ENCODE measurements at regions not wholly inside any gene's neighbourhood (a gene's known extent, or its start where the extent isn't known, plus 50 kb on each side); places are given as distances from the start of the nearest gene placed in this dataset.

GRCh38 chr13:31485651-31486051 lies 253.7 kb upstream of the RXFP2 start:
- WGBS = 88% methylated on average over 4 of the region's 4 CpGs
- Histone ChIP-seq H3K4me1 (ENCODE audit: control insufficient read depth in 2 of 2, insufficient read depth in 2 of 2, low read length in 2 of 2) (no peaks in the 10 kb centered on the region), H3K4me3 (ENCODE audit: low read length in 2 of 2) (no peak overlapping the region), H3K27me3 (ENCODE audit: control insufficient read depth in 2 of 2, insufficient read depth in 1 of 2, low read length in 1 of 2) (no peaks in the 10 kb centered on the region), H3K9me3 (ENCODE audit: control insufficient read depth in 2 of 2, insufficient read depth in 1 of 2, low read length in 1 of 2) (no peaks in the 10 kb centered on the region), H3K36me3 (ENCODE audit: control insufficient read depth in 2 of 2, insufficient read depth in 2 of 2, low read length in 1 of 2) (no peaks in the 10 kb centered on the region), H3K27ac (ENCODE audit: low read depth in 1 of 2, low read length in 1 of 2) (no peak overlapping the region)
- no peak for DNase-seq (ENCODE audit: low read depth in 6 of 9, low spot score in 9 of 9)

- no peak for DNase-seq (ENCODE audit: low read depth in 6 of 9, low spot score in 9 of 9)
- WGBS = 93% methylated on average over 4 of the region's 4 CpGs
- H3K27ac ChIP-seq (ENCODE audit: low read depth in 1 of 2, low read length in 1 of 2) = no peak overlapping the region
- no peaks in the 10 kb centered on the region for H3K9me3 ChIP-seq (ENCODE audit: control insufficient read depth in 2 of 2, insufficient read depth in 1 of 2, low read length in 1 of 2)
- no peaks in the 10 kb centered on the region for H3K36me3 ChIP-seq (ENCODE audit: control insufficient read depth in 2 of 2, insufficient read depth in 2 of 2, low read length in 1 of 2)
- H3K27me3 ChIP-seq (ENCODE audit: control insufficient read depth in 2 of 2, insufficient read depth in 1 of 2, low read length in 1 of 2) = no peaks in the 10 kb centered on the region
- no peak overlapping the region for H3K4me3 ChIP-seq (ENCODE audit: low read length in 2 of 2)
- no peaks in the 10 kb centered on the region for H3K4me1 ChIP-seq (ENCODE audit: control insufficient read depth in 2 of 2, insufficient read depth in 2 of 2, low read length in 2 of 2)
Measured at GRCh38 chr13:31495336-31495735, 244.0 kb upstream of the RXFP2 start.

GRCh38 chr13:31499274-31499673 lies 240.1 kb upstream of the RXFP2 start:
- no peak overlapping the region for H3K27ac ChIP-seq (ENCODE audit: low read depth in 1 of 2, low read length in 1 of 2)
- no peaks in the 10 kb centered on the region for H3K27me3 ChIP-seq (ENCODE audit: control insufficient read depth in 2 of 2, insufficient read depth in 1 of 2, low read length in 1 of 2)
- no peak for DNase-seq (ENCODE audit: low read depth in 6 of 9, low spot score in 9 of 9)
- no peaks in the 10 kb centered on the region for H3K36me3 ChIP-seq (ENCODE audit: control insufficient read depth in 2 of 2, insufficient read depth in 2 of 2, low read length in 1 of 2)
- H3K4me3 ChIP-seq (ENCODE audit: low read length in 2 of 2) = no peak overlapping the region
- no peaks in the 10 kb centered on the region for H3K9me3 ChIP-seq (ENCODE audit: control insufficient read depth in 2 of 2, insufficient read depth in 1 of 2, low read length in 1 of 2)
- H3K4me1 ChIP-seq (ENCODE audit: control insufficient read depth in 2 of 2, insufficient read depth in 2 of 2, low read length in 2 of 2) = no peaks in the 10 kb centered on the region

- WGBS = 82% methylated on average over 3 of the region's 3 CpGs
- Histone ChIP-seq H3K36me3 (ENCODE audit: control insufficient read depth in 2 of 2, insufficient read depth in 2 of 2, low read length in 1 of 2) (no peaks in the 10 kb centered on the region), H3K27me3 (ENCODE audit: control insufficient read depth in 2 of 2, insufficient read depth in 1 of 2, low read length in 1 of 2) (no peaks in the 10 kb centered on the region), H3K4me3 (ENCODE audit: low read length in 2 of 2) (no peak overlapping the region), H3K27ac (ENCODE audit: low read depth in 1 of 2, low read length in 1 of 2) (no peak overlapping the region), H3K4me1 (ENCODE audit: control insufficient read depth in 2 of 2, insufficient read depth in 2 of 2, low read length in 2 of 2) (no peaks in the 10 kb centered on the region), H3K9me3 (ENCODE audit: control insufficient read depth in 2 of 2, insufficient read depth in 1 of 2, low read length in 1 of 2) (no peaks in the 10 kb centered on the region)
- DNase-seq (ENCODE audit: low read depth in 6 of 9, low spot score in 9 of 9) = no peak
Measured at GRCh38 chr13:31503626-31504025, 235.7 kb upstream of the RXFP2 start.

GRCh38 chr13:31504918-31505317 lies 234.4 kb upstream of the RXFP2 start:
- DNase-seq (ENCODE audit: low read depth in 6 of 9, low spot score in 9 of 9) = no peak
- H3K27me3 ChIP-seq (ENCODE audit: control insufficient read depth in 2 of 2, insufficient read depth in 1 of 2, low read length in 1 of 2) = no peaks in the 10 kb centered on the region
- H3K4me3 ChIP-seq (ENCODE audit: low read length in 2 of 2) = no peak overlapping the region
- WGBS = 64% methylated on average over 3 of the region's 3 CpGs
- H3K9me3 ChIP-seq (ENCODE audit: control insufficient read depth in 2 of 2, insufficient read depth in 1 of 2, low read length in 1 of 2) = no peaks in the 10 kb centered on the region
- no peaks in the 10 kb centered on the region for H3K36me3 ChIP-seq (ENCODE audit: control insufficient read depth in 2 of 2, insufficient read depth in 2 of 2, low read length in 1 of 2)
- no peak overlapping the region for H3K27ac ChIP-seq (ENCODE audit: low read depth in 1 of 2, low read length in 1 of 2)
- H3K4me1 ChIP-seq (ENCODE audit: control insufficient read depth in 2 of 2, insufficient read depth in 2 of 2, low read length in 2 of 2) = no peaks in the 10 kb centered on the region

- Histone ChIP-seq H3K4me1 (ENCODE audit: control insufficient read depth in 2 of 2, insufficient read depth in 2 of 2, low read length in 2 of 2) (no peaks in the 10 kb centered on the region), H3K27ac (ENCODE audit: low read depth in 1 of 2, low read length in 1 of 2) (no peak overlapping the region), H3K4me3 (ENCODE audit: low read length in 2 of 2) (no peak overlapping the region), H3K36me3 (ENCODE audit: control insufficient read depth in 2 of 2, insufficient read depth in 2 of 2, low read length in 1 of 2) (no peaks in the 10 kb centered on the region), H3K27me3 (ENCODE audit: control insufficient read depth in 2 of 2, insufficient read depth in 1 of 2, low read length in 1 of 2) (no peaks in the 10 kb centered on the region), H3K9me3 (ENCODE audit: control insufficient read depth in 2 of 2, insufficient read depth in 1 of 2, low read length in 1 of 2) (no peaks in the 10 kb centered on the region)
- no peak for DNase-seq (ENCODE audit: low read depth in 6 of 9, low spot score in 9 of 9)
- WGBS = 78% methylated on average over 3 of the region's 3 CpGs
Measured at GRCh38 chr13:31512331-31512730, 227.0 kb upstream of the RXFP2 start.

- no peaks in the 10 kb centered on the region for H3K4me1 ChIP-seq (ENCODE audit: control insufficient read depth in 2 of 2, insufficient read depth in 2 of 2, low read length in 2 of 2)
- 96% methylated on average over 1 of the region's 1 CpG for WGBS
Measured at GRCh38 chr13:31514932-31515331, 224.4 kb upstream of the RXFP2 start.

GRCh38 chr13:31515427-31515826 lies 223.9 kb upstream of the RXFP2 start:
- no peaks in the 10 kb centered on the region for H3K36me3 ChIP-seq (ENCODE audit: control insufficient read depth in 2 of 2, insufficient read depth in 2 of 2, low read length in 1 of 2)
- WGBS = 88% methylated on average over 1 of the region's 1 CpG
- H3K4me1 ChIP-seq (ENCODE audit: control insufficient read depth in 2 of 2, insufficient read depth in 2 of 2, low read length in 2 of 2) = no peaks in the 10 kb centered on the region
- H3K9me3 ChIP-seq (ENCODE audit: control insufficient read depth in 2 of 2, insufficient read depth in 1 of 2, low read length in 1 of 2) = no peaks in the 10 kb centered on the region
- H3K27ac ChIP-seq (ENCODE audit: low read depth in 1 of 2, low read length in 1 of 2) = no peak overlapping the region
- H3K4me3 ChIP-seq (ENCODE audit: low read length in 2 of 2) = no peak overlapping the region
- H3K27me3 ChIP-seq (ENCODE audit: control insufficient read depth in 2 of 2, insufficient read depth in 1 of 2, low read length in 1 of 2) = no peaks in the 10 kb centered on the region
- no peak for DNase-seq (ENCODE audit: low read depth in 6 of 9, low spot score in 9 of 9)

More at GRCh38 chr13:31514932-31515331, 224.4 kb upstream of the RXFP2 start:
- Histone ChIP-seq H3K9me3 (ENCODE audit: control insufficient read depth in 2 of 2, insufficient read depth in 1 of 2, low read length in 1 of 2) (no peaks in the 10 kb centered on the region), H3K36me3 (ENCODE audit: control insufficient read depth in 2 of 2, insufficient read depth in 2 of 2, low read length in 1 of 2) (no peaks in the 10 kb centered on the region), H3K27ac (ENCODE audit: low read depth in 1 of 2, low read length in 1 of 2) (no peak overlapping the region), H3K4me3 (ENCODE audit: low read length in 2 of 2) (no peak overlapping the region), H3K27me3 (ENCODE audit: control insufficient read depth in 2 of 2, insufficient read depth in 1 of 2, low read length in 1 of 2) (no peaks in the 10 kb centered on the region)
- DNase-seq (ENCODE audit: low read depth in 6 of 9, low spot score in 9 of 9) = no peak

- Histone ChIP-seq H3K36me3 (ENCODE audit: control insufficient read depth in 2 of 2, insufficient read depth in 2 of 2, low read length in 1 of 2) (no peaks in the 10 kb centered on the region), H3K27ac (ENCODE audit: low read depth in 1 of 2, low read length in 1 of 2) (no peak overlapping the region), H3K4me3 (ENCODE audit: low read length in 2 of 2) (no peak overlapping the region), H3K4me1 (ENCODE audit: control insufficient read depth in 2 of 2, insufficient read depth in 2 of 2, low read length in 2 of 2) (no peaks in the 10 kb centered on the region), H3K9me3 (ENCODE audit: control insufficient read depth in 2 of 2, insufficient read depth in 1 of 2, low read length in 1 of 2) (no peaks in the 10 kb centered on the region), H3K27me3 (ENCODE audit: control insufficient read depth in 2 of 2, insufficient read depth in 1 of 2, low read length in 1 of 2) (no peaks in the 10 kb centered on the region)
- DNase-seq (ENCODE audit: low read depth in 6 of 9, low spot score in 9 of 9) = no peak
- 96% methylated on average over 3 of the region's 3 CpGs for WGBS
Measured at GRCh38 chr13:31517599-31517998, 221.7 kb upstream of the RXFP2 start.

GRCh38 chr13:31518645-31519044 lies 220.7 kb upstream of the RXFP2 start:
- Histone ChIP-seq H3K27ac (ENCODE audit: low read depth in 1 of 2, low read length in 1 of 2) (no peak overlapping the region), H3K27me3 (ENCODE audit: control insufficient read depth in 2 of 2, insufficient read depth in 1 of 2, low read length in 1 of 2) (no peaks in the 10 kb centered on the region), H3K36me3 (ENCODE audit: control insufficient read depth in 2 of 2, insufficient read depth in 2 of 2, low read length in 1 of 2) (no peaks in the 10 kb centered on the region), H3K4me3 (ENCODE audit: low read length in 2 of 2) (no peak overlapping the region), H3K9me3 (ENCODE audit: control insufficient read depth in 2 of 2, insufficient read depth in 1 of 2, low read length in 1 of 2) (no peaks in the 10 kb centered on the region), H3K4me1 (ENCODE audit: control insufficient read depth in 2 of 2, insufficient read depth in 2 of 2, low read length in 2 of 2) (no peaks in the 10 kb centered on the region)
- DNase-seq (ENCODE audit: low read depth in 6 of 9, low spot score in 9 of 9) = no peak
- 91% methylated on average over 4 of the region's 4 CpGs for WGBS
